ENCODE measurements at regions not wholly inside any gene's neighbourhood (a gene's known extent, or its start where the extent isn't known, plus 50 kb on each side); places are given as distances from the start of the nearest gene placed in this dataset.

- POLR2A ChIA-PET: no interaction called here
Observed at GRCh38 chr15:98178861-98179260, 218.4 kb downstream of the ARRDC4 start.

GRCh38 chr15:98187549-98187948 is 227.0 kb downstream of the ARRDC4 start:
- ChIA-PET POLR2A (no interaction called here), RAD21 (ENCODE audit: low non-redundant PET in 1 of 2, low total read pairs in 2 of 2, uncharacterized antibody in 2 of 2, unreplicated experiment in 2 of 2) (no interaction called here), CTCF (no interaction called here)
- no peaks in the 10 kb centered on the region for H3K9me3 ChIP-seq (ENCODE audit: control insufficient read depth in 1 of 2, insufficient read depth in 1 of 2, low read depth in 1 of 2, low read length in 2 of 2)
- no peaks in the 10 kb centered on the region for H4K20me1 ChIP-seq (ENCODE audit: insufficient read depth)
- H3K9ac ChIP-seq (ENCODE audit: low read length): no peak overlapping the region
- no peaks in the 10 kb centered on the region for H3K36me3 ChIP-seq (ENCODE audit: control insufficient read depth in 1 of 2, insufficient read depth in 2 of 2, low read length in 2 of 2)
- no peak overlapping the region for H2AFZ ChIP-seq (ENCODE audit: low read depth, low read length, poor library complexity, severe bottlenecking)
- intact Hi-C loops (cut with micrococcal nuclease): no loop called here
- ATAC-seq: no peak
- H3K9me2 ChIP-seq (ENCODE audit: insufficient read depth): no peaks in the 10 kb centered on the region
- no peaks in the 10 kb centered on the region for H3K4me1 ChIP-seq (ENCODE audit: control insufficient read depth in 1 of 2, insufficient read depth in 2 of 2, low read length in 2 of 2)
- no peak for DNase-seq (ENCODE audit: low read depth, low spot score)
- no peak overlapping the region for H3K4me3 ChIP-seq (replicated peaks in 1 of 2; ENCODE audit: low read depth in 1 of 2, low read length in 2 of 2)
- H3K27ac ChIP-seq (ENCODE audit: low read depth, low read length): no peak overlapping the region
- no peak for TF ChIP-seq POLR2A (IDR thresholded peaks at IDR 0.05; ENCODE audit: borderline replicate concordance, extremely low read depth, insufficient read depth, insufficient read length)
- no peak for TF ChIP-seq ZBTB33 (IDR thresholded peaks at IDR 0.05; ENCODE audit: extremely low read depth, insufficient replicate concordance, low read length)
- TF ChIP-seq ZFX (IDR thresholded peaks at IDR 0.05): no peak
- TF ChIP-seq YY1 (IDR thresholded peaks at IDR 0.05; ENCODE audit: extremely low read depth, insufficient replicate concordance, low read depth, low read length): no peak
- TF ChIP-seq ATF3 (IDR thresholded peaks at IDR 0.05): no peak
- TF ChIP-seq EGR1 (IDR thresholded peaks at IDR 0.05; ENCODE audit: low read depth): no peak
- no peak for TF ChIP-seq ZNF274 (IDR thresholded peaks at IDR 0.05; ENCODE audit: low read depth, low read length)
- no peak for TF ChIP-seq JUND (IDR thresholded peaks at IDR 0.05)
- no peak for TF ChIP-seq CEBPB (IDR thresholded peaks at IDR 0.05; ENCODE audit: low read depth)
- TF ChIP-seq POLR2AphosphoS5 (IDR thresholded peaks at IDR 0.05; ENCODE audit: low read depth, low read length): no peak
- no peak for TF ChIP-seq MAX (IDR thresholded peaks at IDR 0.05)
- no peak for TF ChIP-seq EZH2 (IDR thresholded peaks at IDR 0.05)
- peaks cover 12% of the 10 kb centered on the region for H3K27me3 ChIP-seq (ENCODE audit: insufficient read depth, low read length)
- H3K79me2 ChIP-seq (ENCODE audit: insufficient read depth, low read length): no peaks in the 10 kb centered on the region
- no peak overlapping the region for H3K4me2 ChIP-seq (ENCODE audit: low read length)
- BruUV-seq (replicated peaks): no TSS peak

More at GRCh38 chr15:98178861-98179260, 218.4 kb downstream of the ARRDC4 start:
- no peaks in the 10 kb centered on the region; the same call in 1 of the 2 replicates for H4K20me1 ChIP-seq (ENCODE audit: insufficient read depth)
- H3K4me2 ChIP-seq (ENCODE audit: low read length): no peak overlapping the region
- peaks cover 20% of the 10 kb centered on the region for H3K27me3 ChIP-seq (ENCODE audit: insufficient read depth, low read length)
- H3K9me2 ChIP-seq (ENCODE audit: insufficient read depth): no peaks in the 10 kb centered on the region
- H3K9ac ChIP-seq (ENCODE audit: low read length): no peak overlapping the region
- ChIA-PET RAD21 (ENCODE audit: low non-redundant PET in 1 of 2, low total read pairs in 2 of 2, uncharacterized antibody in 2 of 2, unreplicated experiment in 2 of 2) (no interaction called here), CTCF (interaction anchor here (1.1 to 2.0 kb wide), 10 partner anchors 9 to 933 kb away, joined by 4 to 24 read pairs (median 6); no protein-coding TSS in a partner anchor)
- no TSS peak for BruUV-seq (replicated peaks)
- H3K4me3 ChIP-seq (replicated peaks in 1 of 2; ENCODE audit: low read depth in 1 of 2, low read length in 2 of 2): no peak overlapping the region
- DNase-seq (ENCODE audit: low read depth, low spot score): no peak
- no peaks in the 10 kb centered on the region for H3K36me3 ChIP-seq (ENCODE audit: control insufficient read depth in 1 of 2, insufficient read depth in 2 of 2, low read length in 2 of 2)
- TF ChIP-seq YY1 (IDR thresholded peaks at IDR 0.05; ENCODE audit: extremely low read depth, insufficient replicate concordance, low read depth, low read length) (no peak), RAD21 (IDR thresholded peaks at IDR 0.05; ENCODE audit: low read depth) (no peak), ZNF274 (IDR thresholded peaks at IDR 0.05; ENCODE audit: low read depth, low read length) (no peak), EZH2 (IDR thresholded peaks at IDR 0.05) (no peak), ATF3 (IDR thresholded peaks at IDR 0.05) (no peak), ELF1 (IDR thresholded peaks at IDR 0.05; ENCODE audit: borderline replicate concordance, low read depth) (no peak), EZH2phosphoT487 (IDR thresholded peaks at IDR 0.05; ENCODE audit: borderline replicate concordance) (no peak), TCF7L2 (IDR thresholded peaks at IDR 0.05; ENCODE audit: borderline replicate concordance, extremely low read depth, insufficient read depth, insufficient read length) (no peak), SP1 (IDR thresholded peaks at IDR 0.05; ENCODE audit: low read depth) (no peak), POLR2A (IDR thresholded peaks at IDR 0.05; ENCODE audit: borderline replicate concordance, extremely low read depth, insufficient read depth, insufficient read length) (no peak), CBX3 (IDR thresholded peaks at IDR 0.05; ENCODE audit: low read depth) (no peak), POLR2AphosphoS5 (IDR thresholded peaks at IDR 0.05; ENCODE audit: low read depth, low read length) (no peak)
- no peaks in the 10 kb centered on the region for H3K4me1 ChIP-seq (ENCODE audit: control insufficient read depth in 1 of 2, insufficient read depth in 2 of 2, low read length in 2 of 2)
- no peak for ATAC-seq
- intact Hi-C loops (cut with micrococcal nuclease): loop anchor here (2.0 to 10.0 kb wide), 2 partner anchors 274 to 934 kb away; no protein-coding TSS in a partner anchor
- no peaks in the 10 kb centered on the region for H3K79me2 ChIP-seq (ENCODE audit: insufficient read depth, low read length)
- no peak overlapping the region for H3K27ac ChIP-seq (ENCODE audit: low read depth, low read length)
- no peak overlapping the region for H2AFZ ChIP-seq (ENCODE audit: low read depth, low read length, poor library complexity, severe bottlenecking)
- H3K9me3 ChIP-seq (ENCODE audit: control insufficient read depth in 1 of 2, insufficient read depth in 1 of 2, low read depth in 1 of 2, low read length in 2 of 2): no peaks in the 10 kb centered on the region
